HTR-8/SVneo (cell line): ENCODE measurements at regions not wholly inside any gene's neighbourhood (a gene's known extent, or its start where the extent isn't known, plus 50 kb on each side); places are given as distances from the start of the nearest gene placed in this dataset.
"Not testable (repeated sequence)": the region's sequence is repeated elsewhere in the genome, so short reads cannot be mapped to it uniquely, and the experiment has no call there.

Experiments used
- DNase-seq: peaks from one replicate; pipeline ENCODE4 v3.0.0; 2011; ENCODE audit warnings: low spot score, mixed read lengths; ENCODE audit not compliant: insufficient read length
- FAIRE-seq: peaks from 2 replicates; lab custom pipeline; 2011; peaks lifted over from hg19 to GRCh38; lab: Jason Lieb, UNC

- FAIRE-seq (no peak), DNase-seq (no peak)
These were observed 1458.9 kb downstream of the AMY1C start for GRCh38 chr1:105208581-105208980.

GRCh38 chr1:105210747-105211146 is 1461.0 kb downstream of the AMY1C start:
- DNase-seq (no peak), FAIRE-seq (no peak)

- DNase-seq (no peak), FAIRE-seq (no peak)
These were observed 1481.7 kb downstream of the AMY1C start for GRCh38 chr1:105231378-105231777.

GRCh38 chr1:105243411-105243810 is 1493.7 kb downstream of the AMY1C start:
- FAIRE-seq, result no peak
- no peak for DNase-seq

- DNase-seq (no peak), FAIRE-seq (no peak)
These were observed 1494.3 kb downstream of the AMY1C start for GRCh38 chr1:105243969-105244368.

GRCh38 chr1:105254906-105255305 is 1505.2 kb downstream of the AMY1C start:
- DNase-seq, result no peak
- no peak for FAIRE-seq

- FAIRE-seq (no peak), DNase-seq (no peak)
These were observed 1510.3 kb downstream of the AMY1C start for GRCh38 chr1:105260001-105260400.

GRCh38 chr1:105270966-105271365 is 1521.3 kb downstream of the AMY1C start:
- DNase-seq (no peak), FAIRE-seq (no peak)

- DNase-seq, FAIRE-seq: not testable (repeated sequence)
These were observed 1522.7 kb downstream of the AMY1C start for GRCh38 chr1:105272376-105272775.

GRCh38 chr1:105294838-105295237 is 1545.1 kb downstream of the AMY1C start:
- DNase-seq (no peak), FAIRE-seq (no peak)

GRCh38 chr1:105310063-105310462 is 1560.4 kb downstream of the AMY1C start:
- DNase-seq (no peak), FAIRE-seq (no peak)

- FAIRE-seq (no peak), DNase-seq (no peak)
These were observed 1568.3 kb downstream of the AMY1C start for GRCh38 chr1:105317976-105318375.

GRCh38 chr1:105326886-105327285 is 1577.2 kb downstream of the AMY1C start:
- FAIRE-seq, result no peak

GRCh38 chr1:105337420-105337819 is 1587.7 kb downstream of the AMY1C start:
- FAIRE-seq, result no peak
- DNase-seq, result no peak

More at GRCh38 chr1:105326886-105327285, 1577.2 kb downstream of the AMY1C start:
- no peak for DNase-seq

GRCh38 chr1:105343317-105343716 is 1593.6 kb downstream of the AMY1C start:
- DNase-seq, result no peak
- FAIRE-seq, result no peak

- DNase-seq (no peak), FAIRE-seq (no peak)
These were observed 1609.8 kb downstream of the AMY1C start for GRCh38 chr1:105359457-105359856.

- no peak for DNase-seq
- no peak for FAIRE-seq
These were observed 1612.7 kb downstream of the AMY1C start for GRCh38 chr1:105362438-105362837.

- FAIRE-seq (no peak), DNase-seq (no peak)
These were observed 1618.7 kb downstream of the AMY1C start for GRCh38 chr1:105368446-105368845.

GRCh38 chr1:105373681-105374080 is 1624.0 kb downstream of the AMY1C start:
- FAIRE-seq (no peak), DNase-seq (no peak)

GRCh38 chr1:105386489-105386888 is 1636.8 kb downstream of the AMY1C start:
- DNase-seq, result no peak
- FAIRE-seq, result no peak

- DNase-seq (no peak), FAIRE-seq (no peak)
These were observed 1646.3 kb downstream of the AMY1C start for GRCh38 chr1:105396001-105396400.

- no peak for DNase-seq
These were observed 1649.2 kb downstream of the AMY1C start for GRCh38 chr1:105398909-105399308.

GRCh38 chr1:105399716-105400115 is 1650.0 kb downstream of the AMY1C start:
- no peak for DNase-seq
- no peak for FAIRE-seq

More at GRCh38 chr1:105398909-105399308, 1649.2 kb downstream of the AMY1C start:
- FAIRE-seq, result no peak
